ENCODE measurements at regions not wholly inside any gene's neighbourhood (a gene's known extent, or its start where the extent isn't known, plus 50 kb on each side); places are given as distances from the start of the nearest gene placed in this dataset.

GRCh38 chr12:75579552-75579951, 68.1 kb upstream of the KRR1 start:
- no peak for DNase-seq (ENCODE audit: low read depth in 1 of 2, low spot score in 1 of 2)
- Histone ChIP-seq H3K4me3 (no peak overlapping the region), H3K4me2 (no peak overlapping the region), H3K9me3 (no peaks in the 10 kb centered on the region), H3K4me1 (peaks cover 11% of the 10 kb centered on the region; the same call in 2 of the 3 replicates), H3K27ac (no peak overlapping the region)
- FAIRE-seq, result peak; percentile 18
- no peak for ATAC-seq
- 86% methylated on average over 3 of the region's 3 CpGs for WGBS (ENCODE audit: missing lambda C conversion rate)
- ChIA-PET CTCF (interaction anchor here (1.1 kb wide), 1 partner anchor 15 kb away, joined by 8 read pairs; no protein-coding TSS in a partner anchor), POLR2A (no interaction called here)
- peak; percentile 10 for TF ChIP-seq MAFK (IDR thresholded peaks at IDR 0.05; ENCODE audit: partially characterized antibody)
- TF ChIP-seq ATOH8 (CRISPR knock-in tag; IDR thresholded peaks at IDR 0.05; ENCODE audit: low read depth), result no peak

- WGBS (ENCODE audit: missing lambda C conversion rate), result 3% methylated on average over 2 of the region's 2 CpGs
- ATAC-seq (no peak), FAIRE-seq (no peak), DNase-seq (ENCODE audit: low read depth in 1 of 2, low spot score in 1 of 2) (no peak)
- Histone ChIP-seq H3K27ac (no peak overlapping the region), H3K4me3 (no peak overlapping the region), H3K4me2 (no peak overlapping the region), H3K4me1 (peaks cover 11% of the 10 kb centered on the region; the same call in 1 of the 3 replicates), H3K9me3 (no peaks in the 10 kb centered on the region)
- CTCF ChIA-PET, result interaction anchor here (1.1 to 1.3 kb wide), 2 partner anchors 45 to 458 kb away, joined by 3 to 8 read pairs; no protein-coding TSS in a partner anchor
- TF ChIP-seq REST (IDR thresholded peaks at IDR 0.05), result no peak
- no peak for TF ChIP-seq BHLHE40 (IDR thresholded peaks at IDR 0.05; ENCODE audit: low read depth, low read length)
- TF ChIP-seq SMC3 (IDR thresholded peaks at IDR 0.05), result no peak
- TF ChIP-seq HES2 (IDR thresholded peaks at IDR 0.05), result no peak
- no peak for TF ChIP-seq ATOH8 (CRISPR knock-in tag; IDR thresholded peaks at IDR 0.05; ENCODE audit: low read depth)
- TF ChIP-seq PBX3 (IDR thresholded peaks at IDR 0.05), result no peak
- no peak for TF ChIP-seq BCL3 (IDR thresholded peaks at IDR 0.05)
- no peak for TF ChIP-seq ZSCAN20 (CRISPR knock-in tag; IDR thresholded peaks at IDR 0.05)
- TF ChIP-seq HOXB13 (CRISPR knock-in tag; IDR thresholded peaks at IDR 0.05; ENCODE audit: low read depth), result no peak
- TF ChIP-seq CEBPB (IDR thresholded peaks at IDR 0.05), result no peak
- no peak for TF ChIP-seq MAX (IDR thresholded peaks at IDR 0.05)
- TF ChIP-seq EHMT2 (IDR thresholded peaks at IDR 0.05; ENCODE audit: low read depth), result no peak
- TF ChIP-seq FOSL2 (IDR thresholded peaks at IDR 0.05), result no peak
- TF ChIP-seq FOSL2 (CRISPR knock-in tag; IDR thresholded peaks at IDR 0.05), result no peak
- no peak for TF ChIP-seq MAZ (IDR thresholded peaks at IDR 0.05; ENCODE audit: borderline replicate concordance, low read depth, low read length)
- no peak for TF ChIP-seq JUNB (IDR thresholded peaks at IDR 0.05)
- no peak for TF ChIP-seq TFCP2L1 (CRISPR knock-in tag; IDR thresholded peaks at IDR 0.05)
- no peak for TF ChIP-seq TP53 (CRISPR knock-in tag; IDR thresholded peaks at IDR 0.05)
- TF ChIP-seq CHD2 (IDR thresholded peaks at IDR 0.05; ENCODE audit: low read length, partially characterized antibody), result no peak
- POLR2A ChIA-PET, result interaction anchor here (1.2 kb wide), 1 partner anchor 453 kb away, joined by 3 read pairs; the partner anchor contains the start of gene PHLDA1
Observed at GRCh38 chr12:75578546-75578945, 67.1 kb upstream of the KRR1 start.
